ENCODE measurements at regions not wholly inside any gene's neighbourhood (a gene's known extent, or its start where the extent isn't known, plus 50 kb on each side); places are given as distances from the start of the nearest gene placed in this dataset.

GRCh38 chr2:104420953-104421352 lies 433.0 kb upstream of the POU3F3 start:
- Mint-ChIP-seq H3K36me3 (ENCODE audit: low read depth) (no peaks in the 10 kb centered on the region), H3K27me3 (ENCODE audit: insufficient read depth, low read depth, poor library complexity) (peaks cover 3% of the 10 kb centered on the region), H3K4me3 (no peak overlapping the region), H3K27ac (no peak overlapping the region), H3K4me1 (peaks cover 15% of the 10 kb centered on the region), H3K9me3 (no peaks in the 10 kb centered on the region)
- ATAC-seq (no peak), DNase-seq (ENCODE audit: low spot score) (no peak)
- Histone ChIP-seq H3F3A (replicated peaks; ENCODE audit: low read depth) (no peaks in the 10 kb centered on the region), H3K36me3 (ENCODE audit: insufficient read depth) (no peaks in the 10 kb centered on the region), H3K4me2 (no peak overlapping the region), H3K9me2 (ENCODE audit: insufficient read depth) (0 out of 2 replicates have a peak, but pooled peaks cover 12% of the 10 kb centered on the region), H3K27me3 (ENCODE audit: insufficient read depth) (no peaks in the 10 kb centered on the region), H3K79me2 (replicated peaks; ENCODE audit: insufficient read depth) (no peaks in the 10 kb centered on the region), H4K20me1 (replicated peaks; ENCODE audit: insufficient read depth) (no peaks in the 10 kb centered on the region), H3K4me1 (ENCODE audit: insufficient read depth) (peaks cover 15% of the 10 kb centered on the region), H3K27ac (ENCODE audit: low read depth) (no peak overlapping the region), H3K4me3 (no peak overlapping the region), H2AFZ (no peak overlapping the region)
- TF ChIP-seq CTCF (conservative IDR thresholded peaks at IDR 0.05; ENCODE audit: low read depth in 2 of 2) (no peak), POLR2AphosphoS5 (IDR thresholded peaks at IDR 0.05; ENCODE audit: low read depth) (no peak), JUNB (IDR thresholded peaks at IDR 0.05; ENCODE audit: unreplicated experiment) (no peak), STAT1 (IDR thresholded peaks at IDR 0.05; ENCODE audit: unreplicated experiment) (no peak), ZNF462 (CRISPR knock-in tag; IDR thresholded peaks at IDR 0.05) (no peak), ZNF114 (CRISPR knock-in tag; IDR thresholded peaks at IDR 0.05) (no peak), CREB1 (CRISPR knock-in tag; IDR thresholded peaks at IDR 0.05; ENCODE audit: low read depth) (no peak), EZH2 (IDR thresholded peaks at IDR 0.05; ENCODE audit: low read depth, unreplicated experiment) (no peak), REST (IDR thresholded peaks at IDR 0.05; ENCODE audit: unreplicated experiment) (no peak), ETS1 (IDR thresholded peaks at IDR 0.05) (no peak), ZNF331 (CRISPR knock-in tag; IDR thresholded peaks at IDR 0.05; ENCODE audit: low read depth) (no peak), NANOG (IDR thresholded peaks at IDR 0.05; ENCODE audit: borderline replicate concordance) (no peak)
